Smooth muscle cell (in vitro differentiated cells): ENCODE measurements at regions not wholly inside any gene's neighbourhood (a gene's known extent, or its start where the extent isn't known, plus 50 kb on each side); places are given as distances from the start of the nearest gene placed in this dataset.

Experiments
- DNase-seq: peaks from one replicate; lab custom pipeline; 2025; ENCODE audit not compliant: unreplicated experiment; lab: John Stamatoyannopoulos, UW
- H2AFZ ChIP-seq: fragments of 200-600 bp; sonication (generic); 2 replicates; pipeline ENCODE4 v1.6.0; 2016; ENCODE audit warnings: antibody characterized with exemption, low read depth, mild to moderate bottlenecking
- H3F3A ChIP-seq: fragments of 200-600 bp; sonication (generic); 2 replicates; pipeline ENCODE4 v1.6.0; 2017; ENCODE audit warnings: antibody characterized with exemption, low read depth
- H3K27ac ChIP-seq: fragments of 200-600 bp; sonication (generic); 2 replicates; pipeline ENCODE4 v1.5.1; 2016; ENCODE audit warnings: low read depth, mild to moderate bottlenecking
- H3K27me3 ChIP-seq: fragments of 200-600 bp; sonication (generic); 2 replicates; pipeline ENCODE4 v1.6.1; 2016; ENCODE audit warnings: low read depth, mild to moderate bottlenecking
- H3K36me3 ChIP-seq: fragments of 200-600 bp; sonication (generic); 2 replicates; pipeline ENCODE4 v1.5.1; 2016; ENCODE audit warnings: low read depth
- H3K4me1 ChIP-seq: fragments of 200-600 bp; sonication (generic); 2 replicates; pipeline ENCODE4 v1.5.1; 2016; ENCODE audit warnings: low read depth
- H3K4me2 ChIP-seq: fragments of 200-600 bp; sonication (generic); 2 replicates; pipeline ENCODE4 v1.6.0; 2016; ENCODE audit warnings: mild to moderate bottlenecking
- H3K4me3 ChIP-seq: fragments of 200-600 bp; sonication (generic); 2 replicates; pipeline ENCODE4 v1.5.1; 2016; ENCODE audit warnings: mild to moderate bottlenecking
- H3K79me2 ChIP-seq: fragments of 200-600 bp; sonication (generic); 2 replicates; pipeline ENCODE4 v1.6.0; 2016; ENCODE audit warnings: low read depth, mild to moderate bottlenecking
- H3K9ac ChIP-seq: fragments of 200-600 bp; sonication (generic); 2 replicates; pipeline ENCODE4 v1.6.0; 2016; ENCODE audit warnings: low read depth
- H3K9me3 ChIP-seq: fragments of 200-600 bp; sonication (generic); replicated peaks from 2 replicates; pipeline ENCODE4 v1.5.1; 2016; ENCODE audit warnings: low read depth
- H4K20me1 ChIP-seq: fragments of 200-600 bp; sonication (generic); 2 replicates; pipeline ENCODE4 v1.6.0; 2016; ENCODE audit warnings: low read depth
- CTCF ChIP-seq: fragments of 200-600 bp; sonication (generic); IDR thresholded peaks from 2 replicates; pipeline ENCODE4 v1.5.1; 2017; ENCODE audit warnings: borderline replicate concordance, mild to moderate bottlenecking, antibody characterized with exemption; ENCODE audit not compliant: insufficient read depth, poor library complexity, severe bottlenecking
- WGBS: methylation state at CpG from one replicate; pipeline ENCODE4 v1.1.7; 2016; ENCODE audit warnings: low lambda C conversion rate; 5-methylcytosine and 5-hydroxymethylcytosine counted together

DNA sequence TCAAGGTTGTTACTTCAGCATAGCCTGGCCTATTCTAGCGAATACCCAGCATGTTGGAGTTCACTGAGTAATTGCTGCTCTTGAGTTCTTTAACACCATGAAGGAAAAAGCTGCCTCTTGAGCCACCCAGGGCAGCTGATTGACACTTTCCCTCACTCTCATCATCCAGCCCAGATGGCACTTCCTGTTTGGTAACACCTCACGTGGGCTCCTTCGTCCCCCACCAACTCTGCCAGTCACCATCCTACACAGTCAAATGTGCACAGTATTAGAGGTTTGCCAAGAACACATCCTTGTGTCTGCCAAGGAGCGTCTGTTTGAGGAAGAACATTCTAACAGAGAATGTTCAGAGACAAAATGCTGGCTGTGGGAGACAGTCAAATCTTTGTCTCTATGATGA is 266.3 kb downstream of the RPLP1 start:
- Histone ChIP-seq H3K36me3 (no peaks in the 10 kb centered on the region), H3K4me1 (no peaks in the 10 kb centered on the region), H3K27me3 (no peaks in the 10 kb centered on the region), H2AFZ (no peak overlapping the region), H3K79me2 (no peaks in the 10 kb centered on the region), H3F3A (peaks cover 6% of the 10 kb centered on the region), H3K27ac (no peak overlapping the region), H3K4me3 (no peak overlapping the region), H4K20me1 (no peaks in the 10 kb centered on the region), H3K9me3 (no peaks in the 10 kb centered on the region), H3K9ac (no peak overlapping the region), H3K4me2 (no peak overlapping the region)
- no peak for TF ChIP-seq CTCF
- WGBS, result 80% methylated on average over 4 of the region's 4 CpGs
- DNase-seq, result no peak

DNA sequence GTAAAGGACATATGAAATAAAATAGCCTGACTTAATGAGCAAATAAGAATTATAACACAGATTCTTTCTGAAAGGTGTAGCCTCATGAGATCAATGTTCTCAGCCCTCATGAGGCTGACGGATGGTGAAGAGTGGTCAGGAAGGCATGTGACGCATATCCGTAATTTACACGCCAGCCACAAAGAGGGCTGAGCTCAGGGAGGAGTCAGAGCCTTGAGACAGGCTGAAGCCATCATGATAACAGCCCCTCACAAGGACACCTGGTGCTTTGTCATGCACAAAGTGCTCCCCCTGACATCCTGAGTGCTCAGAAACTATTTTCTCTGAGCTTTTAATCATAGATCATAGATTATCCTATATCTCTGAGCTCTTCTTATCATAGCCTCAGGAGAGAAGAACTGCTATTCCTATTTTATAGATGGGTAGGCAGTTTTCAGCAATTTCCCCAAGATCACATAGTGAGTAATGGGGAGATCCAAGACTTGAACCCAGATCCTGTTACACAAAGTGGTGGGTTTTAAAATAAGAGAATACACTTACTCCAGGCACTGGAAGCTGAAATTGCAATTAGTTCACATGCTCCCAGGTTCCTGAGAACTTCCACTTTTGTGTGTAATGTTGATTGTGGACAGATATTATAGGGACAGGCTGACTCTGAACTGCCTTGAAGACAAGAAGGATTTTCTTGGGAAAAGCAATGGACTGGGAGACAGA is 267.1 kb downstream of the RPLP1 start:
- no peak for DNase-seq
- no peaks in the 10 kb centered on the region for H4K20me1 ChIP-seq
- no peak overlapping the region for H2AFZ ChIP-seq
- H3K9me3 ChIP-seq, result no peaks in the 10 kb centered on the region
- H3K27ac ChIP-seq, result no peak overlapping the region
- H3F3A ChIP-seq, result peaks cover 6% of the 10 kb centered on the region
- H3K9ac ChIP-seq, result no peak overlapping the region
- TF ChIP-seq CTCF, result no peak
- no peaks in the 10 kb centered on the region for H3K79me2 ChIP-seq
- 80% methylated on average over 4 of the region's 4 CpGs for WGBS
- no peaks in the 10 kb centered on the region for H3K27me3 ChIP-seq
- no peak overlapping the region for H3K4me3 ChIP-seq
- no peaks in the 10 kb centered on the region for H3K36me3 ChIP-seq
- no peak overlapping the region for H3K4me2 ChIP-seq
- H3K4me1 ChIP-seq, result no peaks in the 10 kb centered on the region

DNA sequence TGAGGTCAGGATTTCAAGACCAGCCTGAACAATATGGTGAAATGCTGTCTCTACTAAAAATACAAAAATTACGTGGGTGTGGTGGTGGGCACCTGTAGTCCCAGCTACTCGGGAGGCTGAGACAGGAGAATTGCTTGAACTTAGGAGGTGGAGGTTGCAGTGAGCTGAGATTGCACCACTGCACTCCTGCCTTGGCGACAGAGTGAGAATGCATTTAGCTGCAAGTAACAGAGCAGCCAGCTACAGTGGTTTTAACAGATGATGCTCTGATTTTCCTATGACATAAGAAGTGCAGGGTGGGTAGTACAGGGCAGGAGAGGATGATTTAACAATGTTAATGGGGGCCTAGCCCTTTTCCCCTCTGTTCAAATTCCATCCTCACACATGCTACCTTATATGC is 267.9 kb downstream of the RPLP1 start:
- no peak overlapping the region for H3K4me3 ChIP-seq
- H3K27ac ChIP-seq, result no peak overlapping the region
- 92% methylated on average over 3 of the region's 3 CpGs for WGBS
- no peak overlapping the region for H3K9ac ChIP-seq
- H3K79me2 ChIP-seq, result no peaks in the 10 kb centered on the region
- H3F3A ChIP-seq, result peaks cover 6% of the 10 kb centered on the region
- H3K4me2 ChIP-seq, result no peak overlapping the region
- no peaks in the 10 kb centered on the region for H4K20me1 ChIP-seq
- no peak overlapping the region for H2AFZ ChIP-seq
- no peaks in the 10 kb centered on the region for H3K4me1 ChIP-seq
- H3K36me3 ChIP-seq, result no peaks in the 10 kb centered on the region
- H3K27me3 ChIP-seq, result no peaks in the 10 kb centered on the region
- H3K9me3 ChIP-seq, result no peaks in the 10 kb centered on the region
- no peak for TF ChIP-seq CTCF
- no peak for DNase-seq

- H3K9me3 ChIP-seq, result no peaks in the 10 kb centered on the region
- 97% methylated on average over 5 of the region's 5 CpGs for WGBS
- TF ChIP-seq CTCF, result no peak
- H3K4me3 ChIP-seq, result no peak overlapping the region
- DNase-seq, result no peak
- no peaks in the 10 kb centered on the region for H3K79me2 ChIP-seq
- no peaks in the 10 kb centered on the region for H3K36me3 ChIP-seq
- H3K9ac ChIP-seq, result no peak overlapping the region
- no peaks in the 10 kb centered on the region for H3K4me1 ChIP-seq
- H3K27me3 ChIP-seq, result no peaks in the 10 kb centered on the region
- H4K20me1 ChIP-seq, result no peaks in the 10 kb centered on the region
- H3F3A ChIP-seq, result peaks cover 6% of the 10 kb centered on the region
- H3K4me2 ChIP-seq, result no peak overlapping the region
- no peak overlapping the region for H3K27ac ChIP-seq
- no peak overlapping the region for H2AFZ ChIP-seq
Measured at GRCh38 chr15:69722924-69723323, 270.3 kb downstream of the RPLP1 start.
